GF-D8 (cell line): ENCODE measurements at regions not wholly inside any gene's neighbourhood (a gene's known extent, or its start where the extent isn't known, plus 50 kb on each side); places are given as distances from the start of the nearest gene placed in this dataset.
"Not testable (repeated sequence)": the region's sequence is repeated elsewhere in the genome, so short reads cannot be mapped to it uniquely, and the experiment has no call there.

ENCODE experiments used
- DNase-seq: peaks from one replicate; lab custom pipeline; 2025; lab: John Stamatoyannopoulos, UW

GRCh38 chr2:192598649-192599048, 403.9 kb upstream of the TMEFF2 start:
- DNase-seq = not testable (repeated sequence)

GRCh38 chr2:192593561-192593960, 398.8 kb upstream of the TMEFF2 start:
- DNase-seq = no peak

- DNase-seq = no peak
Measured at GRCh38 chr2:192591617-192592016, 396.9 kb upstream of the TMEFF2 start.

- DNase-seq = no peak
Measured at GRCh38 chr2:192585418-192585817, 390.7 kb upstream of the TMEFF2 start.

GRCh38 chr2:192584976-192585375, 390.2 kb upstream of the TMEFF2 start:
- DNase-seq = no peak

- DNase-seq = no peak
Measured at GRCh38 chr2:192579965-192580700, 385.4 kb upstream of the TMEFF2 start.

- DNase-seq = no peak
Measured at GRCh38 chr2:192578780-192579179, 384.0 kb upstream of the TMEFF2 start.

GRCh38 chr2:192577706-192578105, 383.0 kb upstream of the TMEFF2 start:
- DNase-seq = no peak

- DNase-seq = no peak
Measured at GRCh38 chr2:192574552-192574951, 379.8 kb upstream of the TMEFF2 start.

- no peak for DNase-seq
Measured at GRCh38 chr2:192571636-192572035, 376.9 kb upstream of the TMEFF2 start.

- no peak for DNase-seq
Measured at GRCh38 chr2:192570788-192571187, 376.1 kb upstream of the TMEFF2 start.

- DNase-seq = no peak
Measured at GRCh38 chr2:192566863-192567262, 372.1 kb upstream of the TMEFF2 start.

- DNase-seq = no peak
Measured at GRCh38 chr2:192560326-192560725, 365.6 kb upstream of the TMEFF2 start.

- no peak for DNase-seq
Measured at GRCh38 chr2:192559587-192559986, 364.9 kb upstream of the TMEFF2 start.

GRCh38 chr2:192558637-192559036, 363.9 kb upstream of the TMEFF2 start:
- no peak for DNase-seq

- no peak for DNase-seq
Measured at GRCh38 chr2:192555740-192556139, 361.0 kb upstream of the TMEFF2 start.

- DNase-seq = no peak
Measured at GRCh38 chr2:192551760-192552159, 357.0 kb upstream of the TMEFF2 start.

GRCh38 chr2:192546565-192546964, 351.8 kb upstream of the TMEFF2 start:
- DNase-seq = no peak

GRCh38 chr2:192544371-192544955, 349.7 kb upstream of the TMEFF2 start:
- DNase-seq = no peak

- DNase-seq = not testable (repeated sequence)
Measured at GRCh38 chr2:192542148-192543066, 347.7 kb upstream of the TMEFF2 start.

GRCh38 chr2:192539306-192539705, 344.6 kb upstream of the TMEFF2 start:
- DNase-seq = no peak

- no peak for DNase-seq
Measured at GRCh38 chr2:192536922-192537624, 342.3 kb upstream of the TMEFF2 start.
